Suprapubic skin (tissue), 4 donors: ENCODE measurements at regions not wholly inside any gene's neighbourhood (a gene's known extent, or its start where the extent isn't known, plus 50 kb on each side); places are given as distances from the start of the nearest gene placed in this dataset.

ENCODE experiments used
- DNase-seq, 2 donors: peaks; one replicate each; pipeline ENCODE4 v3.0.0-alpha.2; 2019; ENCODE audit warnings: low spot score in 2 of 2
- H3K27ac ChIP-seq: fragments of 200-600 bp; sonication (generic); one replicate; pipeline ENCODE4 v1.5.1; 2019
- H3K27me3 ChIP-seq: fragments of 200-600 bp; sonication (generic); one replicate; pipeline ENCODE4 v1.5.1; 2019
- H3K36me3 ChIP-seq: fragments of 200-600 bp; sonication (generic); one replicate; pipeline ENCODE4 v1.5.1; 2019
- H3K4me1 ChIP-seq: fragments of 200-600 bp; sonication (generic); one replicate; pipeline ENCODE4 v1.5.1; 2019
- H3K4me3 ChIP-seq: fragments of 200-600 bp; sonication (generic); one replicate; pipeline ENCODE4 v1.5.1; 2019; ENCODE audit warnings: mild to moderate bottlenecking
- H3K9me3 ChIP-seq: fragments of 200-600 bp; sonication (generic); one replicate; pipeline ENCODE4 v1.5.1; 2019
- CTCF ChIP-seq, 2 donors: fragments of 200-600 bp in 1 of 2; fragments of 450-650 bp in 1 of 2; sonication (generic) in 1 of 2; IDR thresholded peaks; one replicate each; pipeline ENCODE4 v1.5.1; 2016 to 2019; ENCODE audit warnings: antibody characterized with exemption in 2 of 2, mild to moderate bottlenecking in 1 of 2, moderate library complexity in 1 of 2
- EP300 ChIP-seq: sonication (generic); formaldehyde crosslinking; IDR thresholded peaks from one replicate; pipeline ENCODE4 v1.6.1; 2017; ENCODE audit warnings: antibody characterized with exemption
- POLR2A ChIP-seq, 2 donors: fragments of 450-650 bp; IDR thresholded peaks; one replicate each; pipeline ENCODE4 v1.6.1; 2017; ENCODE audit warnings: antibody characterized with exemption in 2 of 2, mild to moderate bottlenecking in 2 of 2, moderate library complexity in 2 of 2
- POLR2AphosphoS5 ChIP-seq, 3 donors: sonication (generic); formaldehyde crosslinking; IDR thresholded peaks; one replicate each; pipeline ENCODE4 v1.6.1; 2017; ENCODE audit warnings: antibody characterized with exemption in 3 of 3
- WGBS: methylation state at CpG from one replicate; pipeline ENCODE4 v1.1.5; 2018; 5-methylcytosine and 5-hydroxymethylcytosine counted together

- TF ChIP-seq CTCF (IDR thresholded peaks at IDR 0.05): no peak
- TF ChIP-seq POLR2AphosphoS5 (IDR thresholded peaks at IDR 0.05): no peak
- H3K27me3 ChIP-seq: no peaks in the 10 kb centered on the region
- no peak overlapping the region for H3K27ac ChIP-seq
- DNase-seq: no peak
- H3K4me1 ChIP-seq: no peaks in the 10 kb centered on the region
- no peak overlapping the region for H3K4me3 ChIP-seq
- no peaks in the 10 kb centered on the region for H3K9me3 ChIP-seq
- 90% methylated on average over 3 of the region's 3 CpGs for WGBS
- H3K36me3 ChIP-seq: no peaks in the 10 kb centered on the region
Measured at GRCh38 chr9:81381694-81382093, 307.7 kb downstream of the TLE1 start.

GRCh38 chr9:81380504-81381359, 308.6 kb downstream of the TLE1 start:
- Histone ChIP-seq H3K4me1 (peaks cover 3% of the 10 kb centered on the region), H3K36me3 (no peaks in the 10 kb centered on the region), H3K4me3 (no peak overlapping the region), H3K27ac (no peak overlapping the region), H3K9me3 (no peaks in the 10 kb centered on the region), H3K27me3 (no peaks in the 10 kb centered on the region)
- WGBS: 85% methylated on average over 9 of the region's 9 CpGs
- DNase-seq: no peak
- no peak for TF ChIP-seq CTCF (IDR thresholded peaks at IDR 0.05)
- TF ChIP-seq POLR2AphosphoS5 (IDR thresholded peaks at IDR 0.05): no peak

GRCh38 chr9:81379655-81380054, 309.7 kb downstream of the TLE1 start:
- H3K9me3 ChIP-seq: no peaks in the 10 kb centered on the region
- H3K4me1 ChIP-seq: peaks cover 4% of the 10 kb centered on the region
- no peak overlapping the region for H3K27ac ChIP-seq
- TF ChIP-seq POLR2AphosphoS5 (IDR thresholded peaks at IDR 0.05) (no peak), POLR2A (IDR thresholded peaks at IDR 0.05) (no peak), CTCF (IDR thresholded peaks at IDR 0.05) (no peak), EP300 (no peak)
- WGBS: 27% methylated on average over 1 of the region's 1 CpG
- no peaks in the 10 kb centered on the region for H3K27me3 ChIP-seq
- H3K4me3 ChIP-seq: no peak overlapping the region
- no peaks in the 10 kb centered on the region for H3K36me3 ChIP-seq
- no peak for DNase-seq

GRCh38 chr9:81377921-81378320, 311.4 kb downstream of the TLE1 start:
- Histone ChIP-seq H3K4me1 (peaks cover 8% of the 10 kb centered on the region), H3K9me3 (no peaks in the 10 kb centered on the region), H3K27ac (no peak overlapping the region), H3K4me3 (no peak overlapping the region), H3K36me3 (no peaks in the 10 kb centered on the region), H3K27me3 (no peaks in the 10 kb centered on the region)
- 46% methylated on average over 1 of the region's 1 CpG for WGBS
- TF ChIP-seq EP300: no peak
- TF ChIP-seq POLR2AphosphoS5 (IDR thresholded peaks at IDR 0.05): no peak
- TF ChIP-seq POLR2A (IDR thresholded peaks at IDR 0.05): no peak
- no peak for TF ChIP-seq CTCF (IDR thresholded peaks at IDR 0.05)
- DNase-seq: no peak

GRCh38 chr9:81377320-81377719, 312.0 kb downstream of the TLE1 start:
- Histone ChIP-seq H3K9me3 (no peaks in the 10 kb centered on the region), H3K36me3 (no peaks in the 10 kb centered on the region), H3K27me3 (no peaks in the 10 kb centered on the region), H3K27ac (no peak overlapping the region), H3K4me1 (peaks cover 13% of the 10 kb centered on the region), H3K4me3 (no peak overlapping the region)
- no peak for DNase-seq
- no peak for TF ChIP-seq EP300
- TF ChIP-seq POLR2A (IDR thresholded peaks at IDR 0.05): no peak
- no peak for TF ChIP-seq POLR2AphosphoS5 (IDR thresholded peaks at IDR 0.05)
- TF ChIP-seq CTCF (IDR thresholded peaks at IDR 0.05): no peak
- WGBS: 82% methylated on average over 2 of the region's 2 CpGs
